Endothelial cell of umbilical vein (primary cell): ENCODE measurements at regions not wholly inside any gene's neighbourhood (a gene's known extent, or its start where the extent isn't known, plus 50 kb on each side); places are given as distances from the start of the nearest gene placed in this dataset.

Source experiments
- BruUV-seq: library from RNA; stranded (reverse); fragments of 400-500 nt; replicated peaks from 2 replicates; lab custom pipeline; 2021; lab: Mats Ljungman, UMichigan
- CTCF ChIA-PET: fragments of 300-600, 350-600 bp; sonication (Branson Sonifier 250); formaldehyde crosslinking; loops from one replicate; lab custom pipeline; 2021; ENCODE audit warnings: antibody characterized with exemption, inconsistent platforms; lab: Charles Lee
- POLR2A ChIA-PET: fragments of 300-600, 350-600 bp; sonication (Branson Sonifier 250); formaldehyde crosslinking; loops from one replicate; lab custom pipeline; 2021; ENCODE audit warnings: antibody characterized with exemption, inconsistent platforms; lab: Charles Lee
- DNase-seq: peaks from one replicate; pipeline ENCODE4 v3.0.0-alpha.2; 2011; ENCODE audit warnings: low read depth, low spot score
- FAIRE-seq: peaks from 2 replicates; lab custom pipeline; 2011; peaks lifted over from hg19 to GRCh38; lab: Jason Lieb, UNC
- H2AFZ ChIP-seq: 2 replicates; pipeline ENCODE4 v1.6.0; 2012; ENCODE audit warnings: low read depth, low read length, control low read depth, inconsistent platforms
- H3K27ac ChIP-seq: 2 replicates; pipeline ENCODE4 v1.5.1; 2011; ENCODE audit warnings: low read depth, mild to moderate bottlenecking, control low read depth, low read length, moderate library complexity; ENCODE audit not compliant: insufficient read depth
- H3K27me3 ChIP-seq, 2 experiments: 2 replicates each; pipeline versions ENCODE4 v1.6.0 to v1.6.1; 2011; ENCODE audit warnings: low read length in 2 of 2, mixed read lengths in 1 of 2; ENCODE audit not compliant: control insufficient read depth in 2 of 2, insufficient read depth in 2 of 2
- H3K36me3 ChIP-seq, 2 experiments: 2 replicates in 1 of 2; 3 replicates in 1 of 2; pipeline ENCODE4 v1.5.1; 2011; ENCODE audit warnings: low read length in 2 of 2, mild to moderate bottlenecking in 1 of 2, moderate library complexity in 1 of 2; ENCODE audit not compliant: control insufficient read depth in 2 of 2, insufficient read depth in 2 of 2; ENCODE audit errors: extremely low read depth in 1 of 2
- H3K4me1 ChIP-seq: 3 replicates; pipeline ENCODE4 v1.5.1; 2011; ENCODE audit warnings: mild to moderate bottlenecking, low read length; ENCODE audit not compliant: control insufficient read depth, insufficient read depth; ENCODE audit errors: extremely low read depth
- H3K4me2 ChIP-seq: 2 replicates; pipeline ENCODE4 v1.6.1; 2011; ENCODE audit warnings: low read length, control low read depth, mixed read lengths; ENCODE audit not compliant: insufficient read depth
- H3K4me3 ChIP-seq, 3 experiments: fragments of 200-600 bp in 1 of 3; sonication (generic), shearing (Covaris generic) in 1 of 3; replicated peaks in 1 of 3; 2 replicates each; pipeline ENCODE4 v1.5.1; 2011 to 2016; ENCODE audit warnings: control low read depth in 3 of 3, low read length in 3 of 3, mild to moderate bottlenecking in 2 of 3, inconsistent platforms in 1 of 3, low read depth in 1 of 3, moderate library complexity in 1 of 3; ENCODE audit not compliant: insufficient read depth in 1 of 3
- H3K79me2 ChIP-seq: 2 replicates; pipeline ENCODE4 v1.6.0; 2012; ENCODE audit warnings: low read length, inconsistent platforms; ENCODE audit not compliant: control insufficient read depth, insufficient read depth
- H3K9ac ChIP-seq: replicated peaks from 2 replicates; pipeline ENCODE3; 2011; ENCODE audit warnings: low read length, control low read depth; ENCODE audit not compliant: insufficient read depth; ENCODE audit errors: extremely low read depth
- H3K9me1 ChIP-seq: replicated peaks from 3 replicates; pipeline ENCODE4 v1.6.0; 2011; ENCODE audit warnings: mild to moderate bottlenecking, low read length; ENCODE audit not compliant: control insufficient read depth, insufficient read depth; ENCODE audit errors: extremely low read depth
- H3K9me3 ChIP-seq: replicated peaks from 2 replicates; pipeline ENCODE4 v1.5.1; 2012; ENCODE audit warnings: low read length, inconsistent platforms; ENCODE audit not compliant: control insufficient read depth, insufficient read depth
- H4K20me1 ChIP-seq: replicated peaks from 2 replicates; pipeline ENCODE3; 2011; ENCODE audit warnings: mild to moderate bottlenecking, low read length; ENCODE audit not compliant: control insufficient read depth, insufficient read depth; ENCODE audit errors: extremely low read depth
- CTCF ChIP-seq, 2 donors: IDR thresholded peaks; 1 replicate in 1 of 2; 2 replicates in 1 of 2; pipeline ENCODE4 v1.5.1; 2011; ENCODE audit warnings: low read length in 2 of 2, mild to moderate bottlenecking in 2 of 2, moderate library complexity in 2 of 2, control low read depth in 1 of 2, inconsistent platforms in 1 of 2, low read depth in 1 of 2; ENCODE audit not compliant: insufficient read depth in 1 of 2; ENCODE audit errors: extremely low read depth in 1 of 2
- EZH2 ChIP-seq: IDR thresholded peaks from 2 replicates; pipeline ENCODE4 v1.6.1; 2012; ENCODE audit warnings: borderline replicate concordance, low read depth, mild to moderate bottlenecking, moderate library complexity, low read length, inconsistent platforms; ENCODE audit not compliant: severe bottlenecking
- FOS ChIP-seq: IDR thresholded peaks from 2 replicates; pipeline ENCODE4 v1.6.1; 2011; ENCODE audit warnings: mild to moderate bottlenecking, low read length, moderate library complexity, borderline replicate concordance; ENCODE audit not compliant: insufficient read depth
- GATA2 ChIP-seq: IDR thresholded peaks from 2 replicates; pipeline ENCODE4 v1.7.0; 2011; ENCODE audit warnings: low read depth, mild to moderate bottlenecking, moderate library complexity, mixed read lengths, low read length; ENCODE audit not compliant: insufficient read length, insufficient read depth
- JUN ChIP-seq: IDR thresholded peaks from 2 replicates; pipeline ENCODE4 v1.6.1; 2011; ENCODE audit warnings: borderline replicate concordance, low read depth; ENCODE audit not compliant: insufficient read length, insufficient read depth
- MAX ChIP-seq: IDR thresholded peaks from 2 replicates; pipeline ENCODE4 v1.6.1; 2011; ENCODE audit not compliant: insufficient read depth, insufficient read length
- MYC ChIP-seq: IDR thresholded peaks from one replicate; pipeline ENCODE4 v1.6.1; 2011; ENCODE audit warnings: mild to moderate bottlenecking, low read depth, low read length
- POLR2A ChIP-seq: IDR thresholded peaks from 2 replicates; pipeline ENCODE4 v1.6.1; 2012; ENCODE audit warnings: low read depth, mild to moderate bottlenecking, control low read depth, low read length
- dilution Hi-C: fragments of 300-500 bp; cut with MboI; formaldehyde crosslinking; loops from one replicate; pipeline ENCODE4 v1.15.0; 2019; ENCODE audit warnings: low sequenced_read_pairs; ENCODE audit not compliant: extremely low pct_ligation_motif_present
- intact Hi-C: fragments of 100-400 bp; cut with micrococcal nuclease; formaldehyde crosslinking; loops from one replicate; pipeline ENCODE4 v1.10.0; 2022

DNA sequence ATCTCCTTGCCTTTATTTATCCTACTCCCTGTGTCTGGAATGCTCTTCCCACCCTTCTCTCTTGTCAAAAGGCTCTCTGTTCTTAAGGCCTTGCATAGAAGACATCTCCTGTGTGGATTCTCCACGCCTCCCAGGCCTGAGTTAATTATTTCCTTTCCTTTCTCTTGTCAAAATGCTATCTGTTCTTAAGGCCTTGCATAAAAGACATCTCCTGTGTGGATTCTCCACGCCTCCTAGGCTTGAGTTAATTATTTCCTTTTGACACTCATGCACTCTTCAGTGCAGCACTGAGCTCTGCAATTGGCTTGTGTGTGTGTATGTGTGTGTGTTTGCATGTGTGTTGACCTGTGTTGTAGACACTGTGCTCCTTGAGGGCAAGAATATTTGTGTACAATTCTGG is 52.1 kb upstream of the DCD start:
- Histone ChIP-seq H3K4me1 (no peaks in the 10 kb centered on the region), H3K27me3 (peaks cover 7 to 8% of the 10 kb centered on the region in 2 experiments), H3K4me2 (no peak overlapping the region), H3K9ac (no peak overlapping the region), H3K4me3 (no peak overlapping the region), H3K36me3 (no peaks in the 10 kb centered on the region), H3K9me1 (no peaks in the 10 kb centered on the region), H3K9me3 (no peaks in the 10 kb centered on the region), H3K79me2 (no peaks in the 10 kb centered on the region), H2AFZ (no peak overlapping the region), H3K27ac (no peak overlapping the region), H4K20me1 (no peaks in the 10 kb centered on the region)
- dilution Hi-C loops (no loop called here), intact Hi-C loops (no loop called here)
- FAIRE-seq (no peak), DNase-seq (no peak)
- ChIA-PET POLR2A (no interaction called here), CTCF (interaction anchor here (1.0 to 3.8 kb wide), 2 partner anchors 13 to 373 kb away, joined by 3 to 53 read pairs; no protein-coding TSS in a partner anchor)
- TF ChIP-seq MAX, result no peak
- TF ChIP-seq EZH2, result no peak
- TF ChIP-seq CTCF (IDR thresholded peaks at IDR 0.05; ENCODE audit: extremely low read depth in 1 of 2, insufficient read depth in 1 of 2, low read depth in 1 of 2, low read length in 2 of 2), result no peak
- no peak for TF ChIP-seq POLR2A
- TF ChIP-seq MYC, result no peak
- no peak for TF ChIP-seq FOS
- no peak for TF ChIP-seq JUN
- no peak for TF ChIP-seq GATA2
- no TSS peak for BruUV-seq
